Hepatocyte (in vitro differentiated cells): ENCODE measurements at regions not wholly inside any gene's neighbourhood (a gene's known extent, or its start where the extent isn't known, plus 50 kb on each side); places are given as distances from the start of the nearest gene placed in this dataset.

Source experiments
- DNase-seq: peaks from one replicate; pipeline ENCODE4 v3.0.0-alpha.2; 2016; ENCODE audit warnings: low spot score
- H2AFZ ChIP-seq: fragments of 200-600 bp; sonication (generic); 2 replicates; pipeline ENCODE4 v1.6.0; 2016; ENCODE audit warnings: antibody characterized with exemption, mild to moderate bottlenecking
- H3K27ac ChIP-seq: fragments of 200-600 bp; sonication (generic); 2 replicates; pipeline ENCODE4 v1.5.1; 2016; ENCODE audit warnings: mild to moderate bottlenecking
- H3K27me3 ChIP-seq: fragments of 200-600 bp; sonication (generic); 2 replicates; pipeline ENCODE4 v1.6.1; 2016
- H3K36me3 ChIP-seq: fragments of 200-600 bp; sonication (generic); replicated peaks from 2 replicates; pipeline ENCODE4 v1.5.1; 2016; ENCODE audit warnings: low read depth; ENCODE audit not compliant: insufficient read depth
- H3K4me1 ChIP-seq: fragments of 200-600 bp; sonication (generic); 2 replicates; pipeline ENCODE4 v1.5.1; 2016; ENCODE audit warnings: mild to moderate bottlenecking, moderate library complexity; ENCODE audit not compliant: insufficient read depth
- H3K4me2 ChIP-seq: fragments of 200-600 bp; sonication (generic); 2 replicates; pipeline ENCODE4 v1.6.0; 2016
- H3K4me3 ChIP-seq: fragments of 200-600 bp; sonication (generic); 2 replicates; pipeline ENCODE4 v1.5.1; 2016; ENCODE audit warnings: mild to moderate bottlenecking
- H3K79me2 ChIP-seq: fragments of 200-600 bp; sonication (generic); 2 replicates; pipeline ENCODE4 v1.6.0; 2017; ENCODE audit warnings: mild to moderate bottlenecking
- H3K9me2 ChIP-seq: fragments of 200-600 bp; sonication (generic); replicated peaks from 2 replicates; pipeline ENCODE4 v1.6.0; 2017; ENCODE audit warnings: mild to moderate bottlenecking; ENCODE audit not compliant: insufficient read depth
- H3K9me3 ChIP-seq: fragments of 200-600 bp; sonication (generic); 2 replicates; pipeline ENCODE4 v1.5.1; 2016; ENCODE audit warnings: low read depth, mild to moderate bottlenecking
- H4K20me1 ChIP-seq: fragments of 200-600 bp; sonication (generic); 2 replicates; pipeline ENCODE4 v1.6.0; 2016; ENCODE audit warnings: mild to moderate bottlenecking; ENCODE audit not compliant: insufficient read depth, poor library complexity, severe bottlenecking
- CTCF ChIP-seq: fragments of 200-600 bp; sonication (generic); IDR thresholded peaks from 2 replicates; pipeline ENCODE4 v1.5.1; 2016; ENCODE audit warnings: antibody characterized with exemption, mild to moderate bottlenecking; ENCODE audit not compliant: poor library complexity
- EZH2 ChIP-seq: fragments of 200-600 bp; sonication (generic); IDR thresholded peaks from 2 replicates; pipeline ENCODE4 v1.6.1; 2016; ENCODE audit warnings: antibody characterized with exemption, mild to moderate bottlenecking, borderline replicate concordance
- EZH2phosphoT487 ChIP-seq: fragments of 200-600 bp; sonication (generic); IDR thresholded peaks from one replicate; pipeline ENCODE4 v1.6.1; 2018; ENCODE audit warnings: antibody characterized with exemption, mild to moderate bottlenecking, low read depth, moderate library complexity; ENCODE audit not compliant: unreplicated experiment, severe bottlenecking
- WGBS: methylation state at CpG from one replicate; pipeline ENCODE4 v1.1.6; 2016; ENCODE audit warnings: low lambda C conversion rate; ENCODE audit errors: missing lambda C conversion rate; 5-methylcytosine and 5-hydroxymethylcytosine counted together

- TF ChIP-seq EZH2 = no peak
- TF ChIP-seq CTCF = no peak
- no peak for TF ChIP-seq EZH2phosphoT487
- Histone ChIP-seq H2AFZ (no peak overlapping the region), H3K4me1 (no peaks in the 10 kb centered on the region), H3K79me2 (no peaks in the 10 kb centered on the region), H3K9me2 (no peaks in the 10 kb centered on the region), H3K27ac (no peak overlapping the region), H3K36me3 (no peaks in the 10 kb centered on the region), H3K4me3 (no peak overlapping the region), H3K4me2 (no peak overlapping the region), H3K9me3 (no peaks in the 10 kb centered on the region), H4K20me1 (no peaks in the 10 kb centered on the region), H3K27me3 (no peaks in the 10 kb centered on the region)
- no peak for DNase-seq
- WGBS = 63% methylated on average over 6 of the region's 6 CpGs
These were observed 582.0 kb downstream of the TBC1D22A start for GRCh38 chr22:47344414-47344813.

GRCh38 chr22:47343611-47344010, 581.2 kb downstream of the TBC1D22A start:
- H2AFZ ChIP-seq = no peak overlapping the region
- no peak overlapping the region for H3K27ac ChIP-seq
- WGBS = 78% methylated on average over 7 of the region's 8 CpGs
- no peaks in the 10 kb centered on the region for H3K36me3 ChIP-seq
- no peaks in the 10 kb centered on the region for H4K20me1 ChIP-seq
- no peak overlapping the region for H3K4me2 ChIP-seq
- H3K4me3 ChIP-seq = no peak overlapping the region
- H3K9me3 ChIP-seq = no peaks in the 10 kb centered on the region
- H3K27me3 ChIP-seq = no peaks in the 10 kb centered on the region
- H3K9me2 ChIP-seq = no peaks in the 10 kb centered on the region
- TF ChIP-seq EZH2phosphoT487 = no peak
- TF ChIP-seq EZH2 = no peak
- TF ChIP-seq CTCF = no peak
- DNase-seq = no peak
- no peaks in the 10 kb centered on the region for H3K79me2 ChIP-seq
- H3K4me1 ChIP-seq = no peaks in the 10 kb centered on the region

- WGBS = 82% methylated on average over 10 of the region's 10 CpGs
- Histone ChIP-seq H2AFZ (no peak overlapping the region), H3K79me2 (no peaks in the 10 kb centered on the region), H3K27ac (no peak overlapping the region), H3K4me3 (no peak overlapping the region), H3K4me1 (no peaks in the 10 kb centered on the region), H3K27me3 (no peaks in the 10 kb centered on the region), H3K4me2 (no peak overlapping the region), H3K36me3 (no peaks in the 10 kb centered on the region), H3K9me2 (no peaks in the 10 kb centered on the region), H3K9me3 (no peaks in the 10 kb centered on the region), H4K20me1 (no peaks in the 10 kb centered on the region)
- DNase-seq = no peak
- TF ChIP-seq EZH2 (no peak), EZH2phosphoT487 (no peak), CTCF (no peak)
These were observed 580.0 kb downstream of the TBC1D22A start for GRCh38 chr22:47342446-47342845.

GRCh38 chr22:47341464-47341863, 579.0 kb downstream of the TBC1D22A start:
- Histone ChIP-seq H3K4me2 (no peak overlapping the region), H3K27me3 (no peaks in the 10 kb centered on the region), H3K9me2 (no peaks in the 10 kb centered on the region), H3K27ac (no peak overlapping the region), H3K4me3 (no peak overlapping the region), H2AFZ (no peak overlapping the region), H4K20me1 (no peaks in the 10 kb centered on the region), H3K9me3 (no peaks in the 10 kb centered on the region), H3K4me1 (no peaks in the 10 kb centered on the region), H3K36me3 (no peaks in the 10 kb centered on the region), H3K79me2 (no peaks in the 10 kb centered on the region)
- TF ChIP-seq EZH2phosphoT487 (no peak), EZH2 (no peak)
- DNase-seq = no peak
- WGBS = 71% methylated on average over 7 of the region's 7 CpGs
